ENCODE measurements at regions not wholly inside any gene's neighbourhood (a gene's known extent, or its start where the extent isn't known, plus 50 kb on each side); places are given as distances from the start of the nearest gene placed in this dataset.

DNA sequence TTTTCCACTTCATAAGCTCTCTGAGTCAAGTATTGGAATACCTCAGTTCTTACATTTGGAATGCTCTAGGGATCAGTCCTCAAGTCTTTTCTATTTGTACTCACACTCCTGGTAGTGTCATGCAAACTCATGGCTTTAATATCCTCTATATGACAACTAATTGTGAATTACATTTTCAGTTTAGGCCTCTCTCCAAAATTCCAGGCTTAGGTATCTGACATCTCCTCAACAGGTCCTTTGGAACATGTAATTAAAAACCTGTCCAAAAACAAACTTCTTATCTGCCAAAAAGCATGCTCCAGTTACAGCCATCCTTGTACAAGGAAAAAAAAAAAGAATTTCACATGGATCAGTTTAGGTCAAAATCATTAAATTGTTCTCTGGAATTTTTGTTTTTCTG is 1336.2 kb upstream of the NRXN1 start:
- no peaks in the 10 kb centered on the region for H3F3A ChIP-seq (ENCODE audit: control insufficient read depth, insufficient read depth)
- H3K4me1 ChIP-seq (ENCODE audit: control insufficient read depth, low read length), result no peaks in the 10 kb centered on the region
- H3K36me3 ChIP-seq (ENCODE audit: control insufficient read depth, low read length), result no peaks in the 10 kb centered on the region
- H3K9me2 ChIP-seq (replicated peaks; ENCODE audit: control insufficient read depth, low read length), result no peaks in the 10 kb centered on the region
- H3K27ac ChIP-seq (ENCODE audit: low read depth, low read length), result no peak overlapping the region
- H3K4me2 ChIP-seq (ENCODE audit: low read length), result no peak overlapping the region
- H3K4me3 ChIP-seq (ENCODE audit: low read length), result no peak overlapping the region
- TF ChIP-seq CTCF (IDR thresholded peaks at IDR 0.05; ENCODE audit: low read depth, low read length, poor library complexity, severe bottlenecking), result no peak
- no peak for TF ChIP-seq EZH2phosphoT487 (IDR thresholded peaks at IDR 0.05; ENCODE audit: borderline replicate concordance, low read length)
- H3K27me3 ChIP-seq (ENCODE audit: control insufficient read depth, low read length), result no peaks in the 10 kb centered on the region
- no peaks in the 10 kb centered on the region for H3K79me2 ChIP-seq (ENCODE audit: control insufficient read depth, low read length)
- H4K20me1 ChIP-seq (ENCODE audit: control insufficient read depth, insufficient read depth, low read depth, low read length), result no peaks in the 10 kb centered on the region
- H3K9me3 ChIP-seq (ENCODE audit: control insufficient read depth, insufficient read depth, low read length), result no peaks in the 10 kb centered on the region

DNA sequence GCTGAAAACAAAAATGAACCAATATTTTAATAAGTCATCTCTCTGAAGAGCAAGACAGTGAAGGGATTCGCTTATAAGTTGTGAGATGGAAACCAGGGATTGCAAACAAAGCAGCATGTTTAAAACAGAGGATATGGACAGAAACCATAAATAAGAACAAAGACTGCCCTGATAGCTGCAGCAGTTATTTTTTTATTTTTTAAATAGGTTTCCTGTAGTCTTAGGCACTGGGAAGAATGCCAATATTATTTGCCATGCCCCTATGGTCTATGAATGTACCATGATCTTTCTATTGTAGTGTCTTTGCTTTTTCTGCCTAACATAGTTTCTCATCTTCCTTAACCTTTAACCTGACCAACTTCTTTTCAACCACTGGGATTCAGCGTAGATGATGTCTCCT is 1334.0 kb upstream of the NRXN1 start:
- Histone ChIP-seq H3K9me3 (ENCODE audit: control insufficient read depth, insufficient read depth, low read length) (no peaks in the 10 kb centered on the region), H3K9me2 (replicated peaks; ENCODE audit: control insufficient read depth, low read length) (no peaks in the 10 kb centered on the region), H3K27ac (ENCODE audit: low read depth, low read length) (no peak overlapping the region), H4K20me1 (ENCODE audit: control insufficient read depth, insufficient read depth, low read depth, low read length) (no peaks in the 10 kb centered on the region), H3K4me2 (ENCODE audit: low read length) (no peak overlapping the region), H3K4me3 (ENCODE audit: low read length) (no peak overlapping the region), H3K27me3 (ENCODE audit: control insufficient read depth, low read length) (no peaks in the 10 kb centered on the region), H3F3A (ENCODE audit: control insufficient read depth, insufficient read depth) (no peaks in the 10 kb centered on the region), H3K4me1 (ENCODE audit: control insufficient read depth, low read length) (no peaks in the 10 kb centered on the region), H3K36me3 (ENCODE audit: control insufficient read depth, low read length) (no peaks in the 10 kb centered on the region), H3K79me2 (ENCODE audit: control insufficient read depth, low read length) (no peaks in the 10 kb centered on the region)
- no peak for TF ChIP-seq EZH2phosphoT487 (IDR thresholded peaks at IDR 0.05; ENCODE audit: borderline replicate concordance, low read length)
- TF ChIP-seq CTCF (IDR thresholded peaks at IDR 0.05; ENCODE audit: low read depth, low read length, poor library complexity, severe bottlenecking), result no peak

DNA sequence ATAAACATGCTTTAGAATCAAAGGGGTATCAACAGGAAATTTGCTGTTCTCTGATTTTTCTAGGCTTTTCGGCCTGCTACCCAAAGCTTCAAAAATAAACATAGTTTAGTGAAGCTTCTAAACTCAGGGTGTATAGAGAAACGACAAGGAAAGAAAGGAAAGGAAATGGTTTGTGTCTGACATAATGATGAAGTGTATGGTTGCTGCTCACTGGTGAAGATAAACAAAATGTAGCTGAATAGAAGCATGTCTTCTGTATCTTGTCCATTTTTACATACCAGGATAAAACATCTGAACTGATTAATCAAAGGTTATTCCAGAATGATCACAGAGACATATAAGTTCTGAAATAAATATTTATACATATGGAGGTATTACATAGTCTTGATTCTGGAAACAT is 1324.6 kb upstream of the NRXN1 start:
- no peaks in the 10 kb centered on the region for H4K20me1 ChIP-seq (ENCODE audit: control insufficient read depth, insufficient read depth, low read depth, low read length)
- no peaks in the 10 kb centered on the region for H3F3A ChIP-seq (ENCODE audit: control insufficient read depth, insufficient read depth)
- no peak overlapping the region for H3K4me2 ChIP-seq (ENCODE audit: low read length)
- no peaks in the 10 kb centered on the region for H3K36me3 ChIP-seq (ENCODE audit: control insufficient read depth, low read length)
- no peaks in the 10 kb centered on the region for H3K4me1 ChIP-seq (ENCODE audit: control insufficient read depth, low read length)
- no peak for TF ChIP-seq EZH2phosphoT487 (IDR thresholded peaks at IDR 0.05; ENCODE audit: borderline replicate concordance, low read length)
- no peaks in the 10 kb centered on the region for H3K9me2 ChIP-seq (replicated peaks; ENCODE audit: control insufficient read depth, low read length)
- no peak overlapping the region for H3K27ac ChIP-seq (ENCODE audit: low read depth, low read length)
- no peaks in the 10 kb centered on the region for H3K79me2 ChIP-seq (ENCODE audit: control insufficient read depth, low read length)
- no peaks in the 10 kb centered on the region for H3K9me3 ChIP-seq (ENCODE audit: control insufficient read depth, insufficient read depth, low read length)
- H3K27me3 ChIP-seq (ENCODE audit: control insufficient read depth, low read length), result no peaks in the 10 kb centered on the region
- no peak overlapping the region for H3K4me3 ChIP-seq (ENCODE audit: low read length)

- TF ChIP-seq CTCF (IDR thresholded peaks at IDR 0.05; ENCODE audit: low read depth, low read length, poor library complexity, severe bottlenecking), result no peak
- no peak for TF ChIP-seq EZH2phosphoT487 (IDR thresholded peaks at IDR 0.05; ENCODE audit: borderline replicate concordance, low read length)
- Histone ChIP-seq H4K20me1 (ENCODE audit: control insufficient read depth, insufficient read depth, low read depth, low read length) (no peaks in the 10 kb centered on the region), H3K27me3 (ENCODE audit: control insufficient read depth, low read length) (no peaks in the 10 kb centered on the region), H3K36me3 (ENCODE audit: control insufficient read depth, low read length) (no peaks in the 10 kb centered on the region), H3K79me2 (ENCODE audit: control insufficient read depth, low read length) (no peaks in the 10 kb centered on the region), H3K9me3 (ENCODE audit: control insufficient read depth, insufficient read depth, low read length) (no peaks in the 10 kb centered on the region), H3K27ac (ENCODE audit: low read depth, low read length) (no peak overlapping the region), H3K4me1 (ENCODE audit: control insufficient read depth, low read length) (no peaks in the 10 kb centered on the region), H3F3A (ENCODE audit: control insufficient read depth, insufficient read depth) (no peaks in the 10 kb centered on the region), H3K4me2 (ENCODE audit: low read length) (no peak overlapping the region), H3K4me3 (ENCODE audit: low read length) (no peak overlapping the region), H3K9me2 (replicated peaks; ENCODE audit: control insufficient read depth, low read length) (no peaks in the 10 kb centered on the region)
Observed at GRCh38 chr2:52347292-52347691, 1315.4 kb upstream of the NRXN1 start.

Data from DOHH2 (cell line).